ENCODE measurements at regions not wholly inside any gene's neighbourhood (a gene's known extent, or its start where the extent isn't known, plus 50 kb on each side); places are given as distances from the start of the nearest gene placed in this dataset.
A peak's percentile ranks its signal among the peaks of the same experiment; 100 is the strongest.

- Histone ChIP-seq H3K9me3 (no peaks in the 10 kb centered on the region), H3K4me1 (ENCODE audit: control insufficient read depth in 1 of 2, insufficient read depth in 1 of 2, low read depth in 1 of 2, low read length in 1 of 2) (peaks cover 89 to 100% of the 10 kb centered on the region in 2 experiments), H3K4me3 (ENCODE audit: low read depth in 1 of 2, low read length in 1 of 2) (no peak overlapping the region), H3K27me3 (no peaks in the 10 kb centered on the region), H3K36me3 (no peaks in the 10 kb centered on the region), H3K27ac (peak overlapping the region; percentile 98)
- TF ChIP-seq CTCF (IDR thresholded peaks at IDR 0.05) = no peak
Measured at GRCh38 chr11:59267196-59267595, 54.5 kb upstream of the MPEG1 start.

GRCh38 chr11:59266491-59266890, 53.8 kb upstream of the MPEG1 start:
- peaks cover 83 to 100% of the 10 kb centered on the region in 2 experiments for H3K4me1 ChIP-seq (ENCODE audit: control insufficient read depth in 1 of 2, insufficient read depth in 1 of 2, low read depth in 1 of 2, low read length in 1 of 2)

GRCh38 chr11:59265735-59266134, 53.0 kb upstream of the MPEG1 start:
- Histone ChIP-seq H3K4me3 (ENCODE audit: low read depth in 1 of 2, low read length in 1 of 2) (no peak overlapping the region), H3K9me3 (no peaks in the 10 kb centered on the region), H3K4me1 (ENCODE audit: control insufficient read depth in 1 of 2, insufficient read depth in 1 of 2, low read depth in 1 of 2, low read length in 1 of 2) (peaks cover 75 to 97% of the 10 kb centered on the region in 2 experiments), H3K27me3 (no peaks in the 10 kb centered on the region), H3K27ac (peak overlapping the region; percentile 98), H3K36me3 (no peaks in the 10 kb centered on the region)
- TF ChIP-seq CTCF (IDR thresholded peaks at IDR 0.05) = no peak

More at GRCh38 chr11:59266491-59266890, 53.8 kb upstream of the MPEG1 start:
- Histone ChIP-seq H3K27ac (peak overlapping the region; percentile 98), H3K27me3 (no peaks in the 10 kb centered on the region), H3K9me3 (no peaks in the 10 kb centered on the region), H3K4me3 (ENCODE audit: low read depth in 1 of 2, low read length in 1 of 2) (no peak overlapping the region), H3K36me3 (no peaks in the 10 kb centered on the region)
- no peak for TF ChIP-seq CTCF (IDR thresholded peaks at IDR 0.05)

- no peak for TF ChIP-seq CTCF (IDR thresholded peaks at IDR 0.05)
- H3K27ac ChIP-seq = peak overlapping the region; percentile 98
- no peak overlapping the region for H3K4me3 ChIP-seq (ENCODE audit: low read depth in 1 of 2, low read length in 1 of 2)
- H3K27me3 ChIP-seq = no peaks in the 10 kb centered on the region
- no peaks in the 10 kb centered on the region for H3K36me3 ChIP-seq
- no peaks in the 10 kb centered on the region for H3K9me3 ChIP-seq
- H3K4me1 ChIP-seq (ENCODE audit: control insufficient read depth in 1 of 2, insufficient read depth in 1 of 2, low read depth in 1 of 2, low read length in 1 of 2) = peaks cover 65 to 93% of the 10 kb centered on the region in 2 experiments
Measured at GRCh38 chr11:59264736-59265135, 52.0 kb upstream of the MPEG1 start.

- TF ChIP-seq CTCF (IDR thresholded peaks at IDR 0.05) = peak; percentile 87
- no peaks in the 10 kb centered on the region for H3K9me3 ChIP-seq
- H3K27me3 ChIP-seq = no peaks in the 10 kb centered on the region
- peak overlapping the region in 1 of 2 experiments; percentile 7 for H3K4me3 ChIP-seq (ENCODE audit: low read depth in 1 of 2, low read length in 1 of 2)
- peak overlapping the region; percentile 98 for H3K27ac ChIP-seq
- no peaks in the 10 kb centered on the region for H3K36me3 ChIP-seq
- peaks cover 51 to 79% of the 10 kb centered on the region in 2 experiments for H3K4me1 ChIP-seq (ENCODE audit: control insufficient read depth in 1 of 2, insufficient read depth in 1 of 2, low read depth in 1 of 2, low read length in 1 of 2)
Measured at GRCh38 chr11:59263225-59263894, 50.6 kb upstream of the MPEG1 start.
